PC-3 (cell line): ENCODE measurements at regions not wholly inside any gene's neighbourhood (a gene's known extent, or its start where the extent isn't known, plus 50 kb on each side); places are given as distances from the start of the nearest gene placed in this dataset.

Source experiments
- ATAC-seq: fragments of 200-7000 bp; cut with Tn5 transposase; 2 replicates; pipeline ENCODE4 v1.9.1; 2020; ENCODE audit warnings: mild to moderate bottlenecking, moderate library complexity
- BruUV-seq: library from RNA; stranded (reverse); fragments of 400-500 nt; replicated peaks from 2 replicates; lab custom pipeline; 2021; lab: Mats Ljungman, UMichigan
- CTCF ChIA-PET: fragments of 300-600 bp; sonication (Branson Sonifier 250); formaldehyde crosslinking; loops from one replicate; lab custom pipeline; 2022; ENCODE audit warnings: antibody characterized with exemption; lab: Charles Lee
- POLR2A ChIA-PET: fragments of 300-600 bp; sonication (Branson Sonifier 250); formaldehyde crosslinking; loops from one replicate; lab custom pipeline; 2022; ENCODE audit warnings: antibody characterized with exemption; ENCODE audit not compliant: unreplicated experiment; lab: Charles Lee
- DNase-seq: peaks from one replicate; pipeline ENCODE4 v3.0.0-alpha.2; 2015
- H2AFZ ChIP-seq: fragments of 300-600 bp; sonication (generic); 2 replicates; pipeline ENCODE4 v1.6.0; 2016; ENCODE audit warnings: antibody characterized with exemption, low read length
- H3F3A ChIP-seq: fragments of 300-600 bp; sonication (generic); one replicate; pipeline ENCODE4 v1.6.0; 2017; ENCODE audit warnings: antibody characterized with exemption, low read length, control low read depth, mild to moderate bottlenecking; ENCODE audit not compliant: unreplicated experiment
- H3K27ac ChIP-seq: fragments of 300-600 bp; sonication (generic); 2 replicates; pipeline ENCODE4 v1.5.1; 2016; ENCODE audit warnings: mild to moderate bottlenecking, low read length
- H3K27me3 ChIP-seq: fragments of 300-600 bp; sonication (generic); 2 replicates; pipeline ENCODE4 v1.6.1; 2016; ENCODE audit warnings: low read length, mixed read lengths
- H3K36me3 ChIP-seq: fragments of 300-600 bp; sonication (generic); 2 replicates; pipeline ENCODE4 v1.6.1; 2016; ENCODE audit warnings: low read depth, mixed run types, low read length, mixed read lengths
- H3K4me1 ChIP-seq: fragments of 300-600 bp; sonication (generic); 2 replicates; pipeline ENCODE4 v1.5.1; 2016; ENCODE audit warnings: low read length; ENCODE audit not compliant: insufficient read depth
- H3K4me2 ChIP-seq: fragments of 300-600 bp; sonication (generic); 2 replicates; pipeline ENCODE4 v1.6.0; 2016; ENCODE audit warnings: low read length
- H3K4me3 ChIP-seq: fragments of 300-600 bp; sonication (generic); 2 replicates; pipeline ENCODE4 v1.5.1; 2016; ENCODE audit warnings: mild to moderate bottlenecking, low read length, mixed read lengths
- H3K79me2 ChIP-seq: fragments of 300-600 bp; sonication (generic); 2 replicates; pipeline ENCODE4 v1.6.1; 2017; ENCODE audit warnings: low read length, mixed read lengths
- H3K9ac ChIP-seq: fragments of 300-600 bp; sonication (generic); 2 replicates; pipeline ENCODE4 v1.6.0; 2016; ENCODE audit warnings: mild to moderate bottlenecking, low read length
- H3K9me2 ChIP-seq: fragments of 300-600 bp; sonication (generic); replicated peaks from 2 replicates; pipeline ENCODE4 v1.6.1; 2016; ENCODE audit warnings: mixed run types, low read length, mixed read lengths
- H3K9me3 ChIP-seq: fragments of 300-600 bp; sonication (generic); 2 replicates; pipeline ENCODE4 v1.6.1; 2016; ENCODE audit warnings: low read length, mixed read lengths
- H4K20me1 ChIP-seq: fragments of 300-600 bp; sonication (generic); 2 replicates; pipeline ENCODE4 v1.6.1; 2016; ENCODE audit warnings: low read length, mixed read lengths
- EZH2 ChIP-seq: fragments of 300-600 bp; sonication (generic); IDR thresholded peaks from one replicate; pipeline ENCODE4 v1.6.1; 2017; ENCODE audit warnings: antibody characterized with exemption, mild to moderate bottlenecking, low read length; ENCODE audit not compliant: unreplicated experiment
- EZH2phosphoT487 ChIP-seq: fragments of 300-600 bp; sonication (generic); IDR thresholded peaks from 2 replicates; pipeline ENCODE4 v1.6.1; 2018; ENCODE audit warnings: mild to moderate bottlenecking, antibody characterized with exemption, low read length, borderline replicate concordance
- intact Hi-C: fragments of 100-400 bp; cut with micrococcal nuclease; formaldehyde crosslinking; loops from 2 replicates; pipeline ENCODE4 v1.9.0; 2023
- TF ChIP-seq, protein P1 (sequence below): fragments of 300-600 bp; sonication (generic); conservative IDR thresholded peaks from 2 replicates; pipeline ENCODE4 v1.5.1; 2017; ENCODE audit warnings: antibody characterized with exemption, low read depth, mild to moderate bottlenecking, low read length

DNA sequence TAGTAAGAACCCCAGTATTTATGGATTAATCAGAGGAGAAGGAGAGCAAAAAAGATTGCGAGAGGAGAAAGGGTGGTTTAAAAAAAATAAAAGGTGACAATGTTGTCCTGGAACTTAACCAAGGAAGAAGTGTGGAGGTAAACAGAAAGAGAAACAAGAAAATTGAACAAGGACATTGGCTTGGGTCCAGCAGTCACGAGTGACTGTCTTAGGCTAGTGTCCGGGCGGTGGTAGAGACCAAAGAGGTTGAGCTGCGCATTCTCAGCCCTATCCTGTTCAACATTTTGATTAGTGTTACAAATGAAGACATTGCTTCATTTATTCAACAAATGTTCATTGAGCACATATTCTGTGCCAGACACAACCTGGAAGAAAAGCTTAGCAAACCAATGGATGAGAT lies 329.9 kb downstream of the FGFR2 start:
- Histone ChIP-seq H3K9ac (no peak overlapping the region), H3K36me3 (no peaks in the 10 kb centered on the region), H3K27ac (no peak overlapping the region), H3K4me1 (no peaks in the 10 kb centered on the region), H3K79me2 (no peaks in the 10 kb centered on the region), H2AFZ (no peak overlapping the region), H3K9me3 (no peaks in the 10 kb centered on the region), H3K9me2 (no peaks in the 10 kb centered on the region), H3K27me3 (peaks cover 31% of the 10 kb centered on the region), H3K4me2 (no peak overlapping the region), H4K20me1 (no peaks in the 10 kb centered on the region), H3K4me3 (no peak overlapping the region), H3F3A (no peaks in the 10 kb centered on the region)
- no peak for DNase-seq
- POLR2A ChIA-PET = no interaction called here
- CTCF ChIA-PET = no interaction called here
- no peak for ATAC-seq
- intact Hi-C loops = no loop called here
- TF ChIP-seq EZH2phosphoT487 = no peak
- no peak for TF ChIP-seq EZH2
- TF ChIP-seq, protein P1, sequence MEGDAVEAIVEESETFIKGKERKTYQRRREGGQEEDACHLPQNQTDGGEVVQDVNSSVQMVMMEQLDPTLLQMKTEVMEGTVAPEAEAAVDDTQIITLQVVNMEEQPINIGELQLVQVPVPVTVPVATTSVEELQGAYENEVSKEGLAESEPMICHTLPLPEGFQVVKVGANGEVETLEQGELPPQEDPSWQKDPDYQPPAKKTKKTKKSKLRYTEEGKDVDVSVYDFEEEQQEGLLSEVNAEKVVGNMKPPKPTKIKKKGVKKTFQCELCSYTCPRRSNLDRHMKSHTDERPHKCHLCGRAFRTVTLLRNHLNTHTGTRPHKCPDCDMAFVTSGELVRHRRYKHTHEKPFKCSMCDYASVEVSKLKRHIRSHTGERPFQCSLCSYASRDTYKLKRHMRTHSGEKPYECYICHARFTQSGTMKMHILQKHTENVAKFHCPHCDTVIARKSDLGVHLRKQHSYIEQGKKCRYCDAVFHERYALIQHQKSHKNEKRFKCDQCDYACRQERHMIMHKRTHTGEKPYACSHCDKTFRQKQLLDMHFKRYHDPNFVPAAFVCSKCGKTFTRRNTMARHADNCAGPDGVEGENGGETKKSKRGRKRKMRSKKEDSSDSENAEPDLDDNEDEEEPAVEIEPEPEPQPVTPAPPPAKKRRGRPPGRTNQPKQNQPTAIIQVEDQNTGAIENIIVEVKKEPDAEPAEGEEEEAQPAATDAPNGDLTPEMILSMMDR = no peak
- no TSS peak for BruUV-seq

DNA sequence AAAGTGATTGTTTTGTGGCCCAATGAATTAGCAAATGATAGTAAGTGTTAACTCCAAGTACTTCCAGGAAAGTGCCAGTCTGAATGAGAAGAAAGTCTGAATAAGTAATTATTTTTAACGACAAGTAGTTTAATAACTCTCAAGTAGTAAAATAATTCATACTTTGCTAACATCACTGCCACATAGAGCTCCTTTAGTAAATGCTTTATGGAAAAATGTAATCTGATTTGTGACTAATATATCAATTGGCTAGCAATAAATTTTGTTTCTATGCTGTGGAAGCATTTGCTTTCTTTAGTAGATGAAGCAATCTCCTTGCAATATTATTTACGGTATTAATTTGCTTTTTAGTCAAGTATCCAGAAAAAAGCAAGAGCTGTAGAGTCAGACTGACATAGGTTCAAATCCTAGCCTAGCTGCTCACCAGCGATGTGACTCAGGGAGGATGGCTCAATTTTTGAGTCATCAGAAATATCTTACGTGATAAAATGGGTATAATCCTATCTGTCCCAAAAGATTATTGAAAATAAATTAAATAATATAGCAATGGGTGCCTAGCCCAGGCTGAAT lies 329.3 kb downstream of the FGFR2 start:
- Histone ChIP-seq H3K9ac (no peak overlapping the region), H3K4me3 (no peak overlapping the region), H4K20me1 (no peaks in the 10 kb centered on the region), H2AFZ (no peak overlapping the region), H3K36me3 (no peaks in the 10 kb centered on the region), H3K4me2 (no peak overlapping the region), H3K27me3 (peaks cover 28% of the 10 kb centered on the region), H3K9me2 (no peaks in the 10 kb centered on the region), H3K79me2 (no peaks in the 10 kb centered on the region), H3F3A (no peaks in the 10 kb centered on the region), H3K27ac (no peak overlapping the region), H3K9me3 (no peaks in the 10 kb centered on the region), H3K4me1 (no peaks in the 10 kb centered on the region)
- ChIA-PET POLR2A (no interaction called here), CTCF (no interaction called here)
- BruUV-seq = no TSS peak
- TF ChIP-seq EZH2 = no peak
- no peak for TF ChIP-seq EZH2phosphoT487
- TF ChIP-seq, protein P1 = no peak
- ATAC-seq (no peak), DNase-seq (no peak)
- intact Hi-C loops = no loop called here

- TF ChIP-seq, protein P1 = no peak
- TF ChIP-seq EZH2 (no peak), EZH2phosphoT487 (no peak)
- DNase-seq (no peak), ATAC-seq (no peak)
- CTCF ChIA-PET = no interaction called here
- no TSS peak for BruUV-seq
- Histone ChIP-seq H3K79me2 (no peaks in the 10 kb centered on the region), H3F3A (no peaks in the 10 kb centered on the region), H3K9ac (no peak overlapping the region), H3K4me2 (no peak overlapping the region), H3K9me3 (no peaks in the 10 kb centered on the region), H3K27ac (no peak overlapping the region), H4K20me1 (no peaks in the 10 kb centered on the region), H3K9me2 (no peaks in the 10 kb centered on the region), H2AFZ (no peak overlapping the region), H3K27me3 (peaks cover 35% of the 10 kb centered on the region), H3K4me1 (no peaks in the 10 kb centered on the region), H3K36me3 (no peaks in the 10 kb centered on the region), H3K4me3 (no peak overlapping the region)
- intact Hi-C loops = no loop called here
- POLR2A ChIA-PET = no interaction called here
Observed at GRCh38 chr10:121270906-121271305, 327.3 kb downstream of the FGFR2 start.
